PFSK-1 (cell line): ENCODE measurements at regions not wholly inside any gene's neighbourhood (a gene's known extent, or its start where the extent isn't known, plus 50 kb on each side); places are given as distances from the start of the nearest gene placed in this dataset.

Source experiments
- POLR2AphosphoS5 ChIP-seq: IDR thresholded peaks from 2 replicates; pipeline ENCODE4 v1.6.1; 2012; ENCODE audit warnings: low read depth, mild to moderate bottlenecking, control low read depth, low read length, moderate library complexity
- REST ChIP-seq, 2 experiments: IDR thresholded peaks; 2 replicates each; pipeline versions ENCODE4 v1.6.1 to v1.8.0; 2011 to 2012; ENCODE audit warnings: low read depth in 2 of 2, low read length in 2 of 2, control low read depth in 1 of 2, inconsistent platforms in 1 of 2, mild to moderate bottlenecking in 1 of 2, moderate library complexity in 1 of 2; ENCODE audit not compliant: insufficient read depth in 1 of 2
- SIN3A ChIP-seq: IDR thresholded peaks from 2 replicates; pipeline ENCODE4 v1.6.1; 2012; ENCODE audit warnings: mild to moderate bottlenecking, low read length, moderate library complexity, borderline replicate concordance; ENCODE audit not compliant: insufficient read depth
- TAF1 ChIP-seq: IDR thresholded peaks from 2 replicates; pipeline ENCODE4 v1.6.1; 2012; ENCODE audit warnings: low read length, control low read depth, borderline replicate concordance; ENCODE audit not compliant: insufficient read depth

GRCh38 chr4:174383783-174384182 is 100.1 kb downstream of the CEP44 start:
- TF ChIP-seq POLR2AphosphoS5 (no peak), REST (IDR thresholded peaks at IDR 0.05; ENCODE audit: insufficient read depth in 1 of 2, low read depth in 2 of 2, low read length in 2 of 2) (no peak), TAF1 (no peak), SIN3A (no peak)
